Osteoblast (primary cell): ENCODE measurements at regions not wholly inside any gene's neighbourhood (a gene's known extent, or its start where the extent isn't known, plus 50 kb on each side); places are given as distances from the start of the nearest gene placed in this dataset.

Experiments
- DNase-seq: peaks from one replicate; pipeline ENCODE4 v3.0.0; 2011; ENCODE audit warnings: low spot score, mixed read lengths; ENCODE audit not compliant: insufficient read length; ENCODE audit errors: missing footprints
- H2AFZ ChIP-seq: 2 replicates; pipeline ENCODE4 v1.6.0; 2011; ENCODE audit warnings: mild to moderate bottlenecking, low read length
- H3K27ac ChIP-seq: 2 replicates; pipeline ENCODE4 v1.5.1; 2011; ENCODE audit warnings: mild to moderate bottlenecking, low read depth, low read length, moderate library complexity
- H3K27me3 ChIP-seq: 2 replicates; pipeline ENCODE4 v1.6.0; 2012; ENCODE audit warnings: mild to moderate bottlenecking, control low read depth, inconsistent platforms, low read length, moderate library complexity; ENCODE audit not compliant: insufficient read depth
- H3K36me3 ChIP-seq: 2 replicates; pipeline ENCODE4 v1.5.1; 2011; ENCODE audit warnings: mild to moderate bottlenecking, low read length, control low read depth, moderate library complexity; ENCODE audit not compliant: insufficient read depth
- H3K4me1 ChIP-seq: 2 replicates; pipeline ENCODE4 v1.5.1; 2011; ENCODE audit warnings: mild to moderate bottlenecking, low read length, control low read depth, moderate library complexity; ENCODE audit not compliant: insufficient read depth
- H3K4me2 ChIP-seq: 2 replicates; pipeline ENCODE4 v1.6.0; 2011; ENCODE audit warnings: mild to moderate bottlenecking, low read length; ENCODE audit not compliant: insufficient read depth
- H3K4me3 ChIP-seq: fragments of 200-600 bp; sonication (generic); 3 replicates; pipeline ENCODE4 v1.5.1; 2012; ENCODE audit warnings: mild to moderate bottlenecking, low read length, inconsistent platforms; ENCODE audit not compliant: insufficient read depth
- H3K79me2 ChIP-seq: 2 replicates; pipeline ENCODE4 v1.6.0; 2012; ENCODE audit warnings: mild to moderate bottlenecking, low read length, control low read depth, inconsistent platforms; ENCODE audit not compliant: insufficient read depth
- H3K9me3 ChIP-seq: 2 replicates; pipeline ENCODE4 v1.5.1; 2011; ENCODE audit warnings: low read depth, low read length, control low read depth
- H4K20me1 ChIP-seq: 2 replicates; pipeline ENCODE4 v1.6.0; 2012; ENCODE audit warnings: mild to moderate bottlenecking, low read length, control low read depth; ENCODE audit not compliant: insufficient read depth
- CTCF ChIP-seq: IDR thresholded peaks from 2 replicates; pipeline ENCODE4 v1.5.1; 2011; ENCODE audit warnings: mild to moderate bottlenecking, low read depth, low read length, moderate library complexity; ENCODE audit errors: extremely low read depth

GRCh38 chr10:78371136-78371535 lies 337.5 kb downstream of the RPS24 start:
- Histone ChIP-seq H3K36me3 (no peaks in the 10 kb centered on the region), H3K79me2 (no peaks in the 10 kb centered on the region), H3K4me2 (no peak overlapping the region), H3K27ac (no peak overlapping the region), H3K4me1 (no peaks in the 10 kb centered on the region), H3K27me3 (peaks cover 9% of the 10 kb centered on the region), H2AFZ (no peak overlapping the region), H4K20me1 (no peaks in the 10 kb centered on the region), H3K4me3 (no peak overlapping the region), H3K9me3 (no peaks in the 10 kb centered on the region)
- DNase-seq: peak; percentile 45
- TF ChIP-seq CTCF: no peak

GRCh38 chr10:78372806-78373205 lies 339.1 kb downstream of the RPS24 start:
- no peaks in the 10 kb centered on the region for H4K20me1 ChIP-seq
- no peak overlapping the region for H3K27ac ChIP-seq
- H3K36me3 ChIP-seq: no peaks in the 10 kb centered on the region
- H2AFZ ChIP-seq: no peak overlapping the region
- H3K9me3 ChIP-seq: no peaks in the 10 kb centered on the region
- no peaks in the 10 kb centered on the region for H3K4me1 ChIP-seq
- no peaks in the 10 kb centered on the region for H3K79me2 ChIP-seq
- TF ChIP-seq CTCF: no peak
- no peak overlapping the region for H3K4me3 ChIP-seq
- peaks cover 3% of the 10 kb centered on the region for H3K27me3 ChIP-seq
- peak; percentile 34 for DNase-seq
- H3K4me2 ChIP-seq: no peak overlapping the region

- no peak overlapping the region for H3K4me2 ChIP-seq
- no peak overlapping the region for H2AFZ ChIP-seq
- no peak for TF ChIP-seq CTCF
- no peaks in the 10 kb centered on the region for H3K79me2 ChIP-seq
- H4K20me1 ChIP-seq: no peaks in the 10 kb centered on the region
- peaks cover 2% of the 10 kb centered on the region for H3K9me3 ChIP-seq
- peaks cover 3% of the 10 kb centered on the region for H3K27me3 ChIP-seq
- DNase-seq: no peak
- no peak overlapping the region for H3K27ac ChIP-seq
- H3K36me3 ChIP-seq: no peaks in the 10 kb centered on the region
- H3K4me1 ChIP-seq: no peaks in the 10 kb centered on the region
- H3K4me3 ChIP-seq: no peak overlapping the region
These were observed 340.8 kb downstream of the RPS24 start for GRCh38 chr10:78374331-78375028.

GRCh38 chr10:78375854-78376785 lies 342.5 kb downstream of the RPS24 start:
- no peaks in the 10 kb centered on the region for H3K36me3 ChIP-seq
- H3K27ac ChIP-seq: no peak overlapping the region
- no peaks in the 10 kb centered on the region for H3K27me3 ChIP-seq
- DNase-seq: peak; percentile 52
- no peak for TF ChIP-seq CTCF
- no peaks in the 10 kb centered on the region for H3K4me1 ChIP-seq
- H3K79me2 ChIP-seq: no peaks in the 10 kb centered on the region
- no peak overlapping the region for H3K4me3 ChIP-seq
- no peak overlapping the region for H3K4me2 ChIP-seq
- peaks cover 2% of the 10 kb centered on the region for H3K9me3 ChIP-seq
- no peaks in the 10 kb centered on the region for H4K20me1 ChIP-seq
- H2AFZ ChIP-seq: no peak overlapping the region
